ENCODE measurements at regions not wholly inside any gene's neighbourhood (a gene's known extent, or its start where the extent isn't known, plus 50 kb on each side); places are given as distances from the start of the nearest gene placed in this dataset.

DNA sequence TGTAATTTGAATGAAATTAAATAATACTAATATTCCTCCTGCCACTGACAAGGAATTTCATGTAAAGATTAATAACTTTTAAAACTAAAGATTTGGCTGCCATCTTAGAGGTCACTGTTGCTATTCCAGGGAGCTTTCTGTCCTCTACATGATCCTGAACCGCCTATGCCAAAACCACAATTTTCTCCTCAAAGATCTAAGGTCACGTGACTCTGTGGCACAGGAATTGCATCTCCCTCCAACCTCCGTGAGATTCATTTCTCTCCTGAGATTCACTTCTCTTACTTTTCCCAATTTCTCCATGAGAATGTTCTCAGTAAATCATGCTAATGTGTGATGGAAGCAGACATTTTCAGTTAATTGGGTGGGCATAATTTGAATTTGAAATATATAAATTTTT lies 379.6 kb upstream of the TSHZ2 start:
- ChIA-PET POLR2A (no interaction called here), CTCF (no interaction called here)
- no TSS peak for BruUV-seq (replicated peaks)
- DNase-seq (ENCODE audit: low read depth, low spot score), result no peak
- Histone ChIP-seq H3K27me3 (ENCODE audit: control insufficient read depth, insufficient read depth, low read length) (no peaks in the 10 kb centered on the region), H3K4me1 (ENCODE audit: control insufficient read depth, insufficient read depth, low read length) (no peaks in the 10 kb centered on the region), H3K4me3 (ENCODE audit: low read depth in 2 of 2, low read length in 2 of 2) (no peak overlapping the region), H3K27ac (ENCODE audit: low read length) (no peak overlapping the region), H3K9me3 (ENCODE audit: control insufficient read depth, insufficient read depth, low read depth, low read length) (no peaks in the 10 kb centered on the region), H3K36me3 (ENCODE audit: control insufficient read depth, insufficient read depth, low read length) (no peaks in the 10 kb centered on the region)
- TF ChIP-seq, protein P1, sequence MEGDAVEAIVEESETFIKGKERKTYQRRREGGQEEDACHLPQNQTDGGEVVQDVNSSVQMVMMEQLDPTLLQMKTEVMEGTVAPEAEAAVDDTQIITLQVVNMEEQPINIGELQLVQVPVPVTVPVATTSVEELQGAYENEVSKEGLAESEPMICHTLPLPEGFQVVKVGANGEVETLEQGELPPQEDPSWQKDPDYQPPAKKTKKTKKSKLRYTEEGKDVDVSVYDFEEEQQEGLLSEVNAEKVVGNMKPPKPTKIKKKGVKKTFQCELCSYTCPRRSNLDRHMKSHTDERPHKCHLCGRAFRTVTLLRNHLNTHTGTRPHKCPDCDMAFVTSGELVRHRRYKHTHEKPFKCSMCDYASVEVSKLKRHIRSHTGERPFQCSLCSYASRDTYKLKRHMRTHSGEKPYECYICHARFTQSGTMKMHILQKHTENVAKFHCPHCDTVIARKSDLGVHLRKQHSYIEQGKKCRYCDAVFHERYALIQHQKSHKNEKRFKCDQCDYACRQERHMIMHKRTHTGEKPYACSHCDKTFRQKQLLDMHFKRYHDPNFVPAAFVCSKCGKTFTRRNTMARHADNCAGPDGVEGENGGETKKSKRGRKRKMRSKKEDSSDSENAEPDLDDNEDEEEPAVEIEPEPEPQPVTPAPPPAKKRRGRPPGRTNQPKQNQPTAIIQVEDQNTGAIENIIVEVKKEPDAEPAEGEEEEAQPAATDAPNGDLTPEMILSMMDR (IDR thresholded peaks at IDR 0.05), result no peak
- TF ChIP-seq, protein P2, sequence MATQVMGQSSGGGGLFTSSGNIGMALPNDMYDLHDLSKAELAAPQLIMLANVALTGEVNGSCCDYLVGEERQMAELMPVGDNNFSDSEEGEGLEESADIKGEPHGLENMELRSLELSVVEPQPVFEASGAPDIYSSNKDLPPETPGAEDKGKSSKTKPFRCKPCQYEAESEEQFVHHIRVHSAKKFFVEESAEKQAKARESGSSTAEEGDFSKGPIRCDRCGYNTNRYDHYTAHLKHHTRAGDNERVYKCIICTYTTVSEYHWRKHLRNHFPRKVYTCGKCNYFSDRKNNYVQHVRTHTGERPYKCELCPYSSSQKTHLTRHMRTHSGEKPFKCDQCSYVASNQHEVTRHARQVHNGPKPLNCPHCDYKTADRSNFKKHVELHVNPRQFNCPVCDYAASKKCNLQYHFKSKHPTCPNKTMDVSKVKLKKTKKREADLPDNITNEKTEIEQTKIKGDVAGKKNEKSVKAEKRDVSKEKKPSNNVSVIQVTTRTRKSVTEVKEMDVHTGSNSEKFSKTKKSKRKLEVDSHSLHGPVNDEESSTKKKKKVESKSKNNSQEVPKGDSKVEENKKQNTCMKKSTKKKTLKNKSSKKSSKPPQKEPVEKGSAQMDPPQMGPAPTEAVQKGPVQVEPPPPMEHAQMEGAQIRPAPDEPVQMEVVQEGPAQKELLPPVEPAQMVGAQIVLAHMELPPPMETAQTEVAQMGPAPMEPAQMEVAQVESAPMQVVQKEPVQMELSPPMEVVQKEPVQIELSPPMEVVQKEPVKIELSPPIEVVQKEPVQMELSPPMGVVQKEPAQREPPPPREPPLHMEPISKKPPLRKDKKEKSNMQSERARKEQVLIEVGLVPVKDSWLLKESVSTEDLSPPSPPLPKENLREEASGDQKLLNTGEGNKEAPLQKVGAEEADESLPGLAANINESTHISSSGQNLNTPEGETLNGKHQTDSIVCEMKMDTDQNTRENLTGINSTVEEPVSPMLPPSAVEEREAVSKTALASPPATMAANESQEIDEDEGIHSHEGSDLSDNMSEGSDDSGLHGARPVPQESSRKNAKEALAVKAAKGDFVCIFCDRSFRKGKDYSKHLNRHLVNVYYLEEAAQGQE (IDR thresholded peaks at IDR 0.05; ENCODE audit: insufficient read depth in 1 of 2, low read depth in 2 of 2, low read length in 1 of 2), result no peak
- TF ChIP-seq TCF7L2 (IDR thresholded peaks at IDR 0.05; ENCODE audit: low read depth, low read length) (no peak), POLR2AphosphoS5 (IDR thresholded peaks at IDR 0.05; ENCODE audit: low read depth, low read length) (no peak), SIN3A (IDR thresholded peaks at IDR 0.05; ENCODE audit: borderline replicate concordance, insufficient read depth, low read depth, low read length) (no peak)
- intact Hi-C loops (cut with micrococcal nuclease; ENCODE audit: unreplicated experiment) (no loop called here), in situ Hi-C loops (cut with HindIII; ENCODE audit: low pct_unique_long_range_greater_than_20kb, low sequenced_read_pairs) (no loop called here)
- ATAC-seq, result no peak

GRCh38 chr20:52590100-52590499 lies 382.1 kb upstream of the TSHZ2 start:
- no peaks in the 10 kb centered on the region for H3K4me1 ChIP-seq (ENCODE audit: control insufficient read depth, insufficient read depth, low read length)
- intact Hi-C loops (cut with micrococcal nuclease; ENCODE audit: unreplicated experiment) (no loop called here), in situ Hi-C loops (cut with HindIII; ENCODE audit: low pct_unique_long_range_greater_than_20kb, low sequenced_read_pairs) (no loop called here)
- H3K27ac ChIP-seq (ENCODE audit: low read length), result no peak overlapping the region
- TF ChIP-seq TCF7L2 (IDR thresholded peaks at IDR 0.05; ENCODE audit: low read depth, low read length), result no peak
- no peak for TF ChIP-seq SIN3A (IDR thresholded peaks at IDR 0.05; ENCODE audit: borderline replicate concordance, insufficient read depth, low read depth, low read length)
- TF ChIP-seq, protein P1 (IDR thresholded peaks at IDR 0.05), result no peak
- TF ChIP-seq POLR2AphosphoS5 (IDR thresholded peaks at IDR 0.05; ENCODE audit: low read depth, low read length), result no peak
- TF ChIP-seq, protein P2 (IDR thresholded peaks at IDR 0.05; ENCODE audit: insufficient read depth in 1 of 2, low read depth in 2 of 2, low read length in 1 of 2), result no peak
- BruUV-seq (replicated peaks), result no TSS peak
- no peak overlapping the region for H3K4me3 ChIP-seq (ENCODE audit: low read depth in 2 of 2, low read length in 2 of 2)
- DNase-seq (ENCODE audit: low read depth, low spot score) (no peak), ATAC-seq (no peak)
- ChIA-PET POLR2A (no interaction called here), CTCF (no interaction called here)
- H3K27me3 ChIP-seq (ENCODE audit: control insufficient read depth, insufficient read depth, low read length), result no peaks in the 10 kb centered on the region
- no peaks in the 10 kb centered on the region for H3K36me3 ChIP-seq (ENCODE audit: control insufficient read depth, insufficient read depth, low read length)
- H3K9me3 ChIP-seq (ENCODE audit: control insufficient read depth, insufficient read depth, low read depth, low read length), result no peaks in the 10 kb centered on the region
